Esophagus muscularis mucosa (tissue), 4 donors: ENCODE measurements at regions not wholly inside any gene's neighbourhood (a gene's known extent, or its start where the extent isn't known, plus 50 kb on each side); places are given as distances from the start of the nearest gene placed in this dataset.

Experiments
- EP300 ChIP-seq: sonication (generic); formaldehyde crosslinking; IDR thresholded peaks from one replicate; pipeline ENCODE4 v1.6.1; 2017; ENCODE audit warnings: antibody characterized with exemption
- POLR2A ChIP-seq: fragments of 450-650 bp; IDR thresholded peaks from one replicate; pipeline ENCODE4 v1.6.1; 2017; ENCODE audit warnings: antibody characterized with exemption, moderate library complexity, mild to moderate bottlenecking, low read depth
- POLR2AphosphoS5 ChIP-seq, 2 donors: sonication (generic); formaldehyde crosslinking; IDR thresholded peaks; one replicate each; pipeline ENCODE4 v1.6.1; 2017; ENCODE audit warnings: antibody characterized with exemption in 2 of 2
- TF ChIP-seq, protein P1 (sequence below), 3 experiments: fragments of 200-600 bp in 2 of 3; fragments of 450-650 bp in 1 of 3; sonication (generic) in 2 of 3; IDR thresholded peaks; one replicate each; pipeline ENCODE4 v1.5.1; 2017 to 2019; ENCODE audit warnings: antibody characterized with exemption in 3 of 3, mild to moderate bottlenecking in 2 of 3, moderate library complexity in 1 of 3

DNA sequence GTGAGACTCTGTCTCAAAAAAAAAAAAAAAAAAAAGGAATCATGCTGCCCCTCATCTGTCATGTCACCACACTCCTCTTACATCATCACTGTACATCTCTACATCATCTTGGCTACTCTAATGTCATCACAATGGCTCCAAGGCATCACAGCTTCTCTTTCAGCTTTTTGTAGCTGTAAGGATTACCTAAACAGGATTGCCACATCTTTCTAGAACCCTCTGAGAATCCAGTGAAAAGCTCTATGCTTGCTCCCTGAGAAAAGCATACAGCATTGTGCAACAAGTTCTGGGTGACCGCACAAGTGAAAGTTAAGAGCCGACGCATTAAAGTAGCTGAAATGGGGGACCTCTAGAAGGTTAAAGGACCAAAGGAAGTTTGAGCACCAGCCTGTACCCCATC, 272.5 kb downstream of the C12orf50 start:
- TF ChIP-seq, protein P1, sequence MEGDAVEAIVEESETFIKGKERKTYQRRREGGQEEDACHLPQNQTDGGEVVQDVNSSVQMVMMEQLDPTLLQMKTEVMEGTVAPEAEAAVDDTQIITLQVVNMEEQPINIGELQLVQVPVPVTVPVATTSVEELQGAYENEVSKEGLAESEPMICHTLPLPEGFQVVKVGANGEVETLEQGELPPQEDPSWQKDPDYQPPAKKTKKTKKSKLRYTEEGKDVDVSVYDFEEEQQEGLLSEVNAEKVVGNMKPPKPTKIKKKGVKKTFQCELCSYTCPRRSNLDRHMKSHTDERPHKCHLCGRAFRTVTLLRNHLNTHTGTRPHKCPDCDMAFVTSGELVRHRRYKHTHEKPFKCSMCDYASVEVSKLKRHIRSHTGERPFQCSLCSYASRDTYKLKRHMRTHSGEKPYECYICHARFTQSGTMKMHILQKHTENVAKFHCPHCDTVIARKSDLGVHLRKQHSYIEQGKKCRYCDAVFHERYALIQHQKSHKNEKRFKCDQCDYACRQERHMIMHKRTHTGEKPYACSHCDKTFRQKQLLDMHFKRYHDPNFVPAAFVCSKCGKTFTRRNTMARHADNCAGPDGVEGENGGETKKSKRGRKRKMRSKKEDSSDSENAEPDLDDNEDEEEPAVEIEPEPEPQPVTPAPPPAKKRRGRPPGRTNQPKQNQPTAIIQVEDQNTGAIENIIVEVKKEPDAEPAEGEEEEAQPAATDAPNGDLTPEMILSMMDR (IDR thresholded peaks at IDR 0.05): no peak
- TF ChIP-seq POLR2AphosphoS5 (IDR thresholded peaks at IDR 0.05) (no peak), POLR2A (no peak), EP300 (no peak)
